ENCODE measurements at regions not wholly inside any gene's neighbourhood (a gene's known extent, or its start where the extent isn't known, plus 50 kb on each side); places are given as distances from the start of the nearest gene placed in this dataset.

DNA sequence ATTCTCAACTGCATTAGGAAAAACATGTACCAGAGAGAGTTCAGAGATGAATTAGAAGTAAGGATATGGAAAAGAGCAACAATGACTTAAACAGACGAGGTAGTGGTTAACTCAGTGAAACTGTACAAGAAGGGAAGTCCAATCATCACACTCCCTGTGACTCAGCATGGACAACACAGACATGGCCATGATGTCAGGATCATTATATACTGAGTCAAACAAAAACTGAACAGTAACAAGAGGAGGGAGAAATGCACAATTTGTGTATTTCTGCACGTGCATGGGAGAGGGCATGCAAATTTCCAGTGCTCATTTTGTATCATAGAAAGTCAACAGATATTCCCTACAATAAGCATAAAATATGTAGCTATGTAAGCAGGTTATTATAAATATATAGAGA lies 1037.8 kb downstream of the BCL11B start:
- DNase-seq (ENCODE audit: low spot score), result no peak

- no peak for DNase-seq (ENCODE audit: low spot score)
These were observed 1035.7 kb downstream of the BCL11B start for GRCh38 chr14:98236314-98236713.

GRCh38 chr14:98237939-98238338 lies 1034.1 kb downstream of the BCL11B start:
- DNase-seq (ENCODE audit: low spot score), result no peak

DNA sequence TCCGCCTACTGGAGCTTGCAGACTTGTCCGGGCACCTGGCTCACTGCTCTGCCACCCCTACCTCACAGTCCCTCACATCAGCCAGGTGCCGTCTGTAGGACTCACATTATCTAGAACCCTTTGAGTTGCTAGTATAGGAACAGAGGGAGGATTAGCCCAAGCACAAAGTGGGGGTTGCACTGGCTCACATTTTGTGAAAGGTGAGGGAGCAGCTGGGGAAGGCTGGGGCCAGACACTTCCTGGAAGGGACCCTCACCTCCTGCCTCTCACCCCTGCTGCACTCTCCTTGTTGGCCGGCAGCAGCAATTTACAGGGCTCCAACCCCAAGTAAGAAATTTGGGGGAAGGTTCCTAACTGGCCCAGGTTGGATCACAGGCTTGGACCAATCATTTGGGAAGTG lies 1031.6 kb downstream of the BCL11B start:
- DNase-seq (ENCODE audit: low spot score), result no peak

- DNase-seq (ENCODE audit: low spot score), result no peak
These were observed 1029.1 kb downstream of the BCL11B start for GRCh38 chr14:98242903-98243302.

DNA sequence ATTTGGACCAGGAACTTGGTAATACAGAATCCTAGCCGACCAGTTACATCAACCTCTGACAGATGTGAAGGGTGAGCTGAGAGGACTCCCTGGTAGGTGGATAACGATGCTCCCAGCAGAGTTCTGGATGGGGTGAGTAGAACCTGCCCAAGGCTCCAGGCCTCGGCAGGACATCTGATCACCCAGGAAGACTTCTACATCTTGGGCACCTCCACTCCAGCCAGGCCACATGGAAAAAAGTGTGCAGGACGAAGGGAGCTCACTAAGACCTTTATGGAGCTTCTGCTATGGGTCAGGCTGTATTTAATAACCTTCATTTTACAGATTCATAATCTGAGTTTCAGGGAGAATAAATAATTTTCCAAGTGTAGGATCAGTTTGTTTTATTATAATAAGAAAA lies 1028.7 kb downstream of the BCL11B start:
- no peak for DNase-seq (ENCODE audit: low spot score)

GRCh38 chr14:98244162-98244948 lies 1027.6 kb downstream of the BCL11B start:
- no peak for DNase-seq (ENCODE audit: low spot score)

- DNase-seq (ENCODE audit: low spot score), result no peak
These were observed 1026.9 kb downstream of the BCL11B start for GRCh38 chr14:98244966-98245569.

- DNase-seq (ENCODE audit: low spot score), result no peak
These were observed 1022.9 kb downstream of the BCL11B start for GRCh38 chr14:98249057-98249456.

- no peak for DNase-seq (ENCODE audit: low spot score)
These were observed 1022.5 kb downstream of the BCL11B start for GRCh38 chr14:98249476-98249875.

GRCh38 chr14:98252820-98253219 lies 1019.2 kb downstream of the BCL11B start:
- DNase-seq (ENCODE audit: low spot score), result no peak

GRCh38 chr14:98259881-98260280 lies 1012.1 kb downstream of the BCL11B start:
- DNase-seq (ENCODE audit: low spot score), result no peak

DNA sequence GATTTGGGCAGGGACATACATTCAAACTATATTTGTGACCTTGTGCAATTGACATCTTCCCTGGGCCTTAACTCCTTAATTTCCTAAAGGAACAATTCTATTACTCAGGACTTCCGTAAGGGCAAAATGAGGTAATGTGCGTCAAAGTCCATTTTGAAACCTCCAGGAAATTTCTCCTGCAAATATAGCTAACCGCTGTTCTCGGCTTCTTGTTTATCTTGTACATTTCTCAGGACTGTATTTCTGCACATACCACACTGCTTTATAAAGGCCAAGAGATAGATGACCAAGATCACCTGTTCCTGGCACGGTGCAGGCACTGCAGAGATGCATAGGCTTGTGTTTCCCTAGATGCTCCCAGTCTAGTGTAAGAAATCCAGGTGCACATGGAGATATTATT lies 1009.4 kb downstream of the BCL11B start:
- no peak for DNase-seq (ENCODE audit: low spot score)

GRCh38 chr14:98269533-98269932 lies 1002.5 kb downstream of the BCL11B start:
- DNase-seq (ENCODE audit: low spot score), result no peak

DNA sequence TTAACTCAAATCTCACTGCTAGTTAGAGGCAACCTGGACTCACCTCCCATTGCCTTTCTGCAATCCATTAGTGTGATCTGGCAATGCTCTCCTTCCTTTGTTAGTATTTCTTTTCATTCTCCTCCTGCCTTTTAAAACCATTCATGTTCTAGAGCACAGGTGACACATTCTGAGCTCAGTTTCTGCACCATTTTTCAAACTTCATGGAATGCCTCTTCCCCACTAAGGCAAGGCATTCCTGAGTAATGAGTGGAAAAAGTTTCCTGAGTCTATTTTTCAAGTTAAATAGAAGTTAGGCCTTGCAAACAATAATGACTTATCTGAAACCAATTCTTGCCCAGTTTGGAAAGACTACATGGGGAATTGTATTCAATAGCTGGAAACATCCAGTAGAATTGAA lies 1001.8 kb downstream of the BCL11B start:
- no peak for DNase-seq (ENCODE audit: low spot score)

DNA sequence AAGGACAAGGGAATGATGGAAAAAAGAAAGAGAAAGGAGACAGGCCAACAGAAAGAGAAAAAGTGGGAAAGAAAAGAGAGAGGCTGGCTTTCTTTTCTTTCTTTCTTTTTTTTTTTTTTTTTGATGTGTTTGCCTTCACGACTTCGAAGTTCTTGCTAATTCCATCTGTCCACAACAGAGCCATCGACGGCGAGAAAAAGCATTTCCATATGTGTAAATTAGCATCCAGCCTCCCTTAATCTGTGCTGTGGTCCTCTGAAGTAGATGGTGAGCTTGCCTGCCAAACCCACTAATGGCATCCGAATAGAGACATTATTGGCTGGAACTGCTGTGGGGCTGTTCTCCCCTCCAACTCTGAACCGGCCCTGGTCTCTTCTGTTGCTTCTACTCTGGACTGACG lies 997.4 kb downstream of the BCL11B start:
- DNase-seq (ENCODE audit: low spot score), result no peak

DNA sequence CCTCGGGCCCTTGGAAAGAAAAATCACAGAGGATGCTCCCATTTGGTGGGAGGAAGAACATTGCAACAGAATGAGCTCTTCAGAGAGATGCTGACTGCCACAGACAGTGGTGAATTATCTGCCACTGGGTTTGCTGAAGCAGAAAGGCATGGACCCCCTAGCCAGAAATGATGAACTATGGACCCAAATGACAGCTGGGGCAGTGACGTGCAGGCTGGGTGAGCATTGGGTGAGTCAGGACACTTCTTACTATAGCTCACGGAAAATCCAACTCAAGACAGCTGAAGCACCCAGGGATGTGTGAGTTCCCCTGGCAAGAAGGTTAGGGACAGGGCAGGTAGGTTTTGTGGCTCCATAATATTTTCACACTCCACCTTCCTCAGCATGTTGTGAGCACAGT lies 993.2 kb downstream of the BCL11B start:
- no peak for DNase-seq (ENCODE audit: low spot score)

GRCh38 chr14:98280436-98280835 lies 991.6 kb downstream of the BCL11B start:
- DNase-seq (ENCODE audit: low spot score), result no peak

DNA sequence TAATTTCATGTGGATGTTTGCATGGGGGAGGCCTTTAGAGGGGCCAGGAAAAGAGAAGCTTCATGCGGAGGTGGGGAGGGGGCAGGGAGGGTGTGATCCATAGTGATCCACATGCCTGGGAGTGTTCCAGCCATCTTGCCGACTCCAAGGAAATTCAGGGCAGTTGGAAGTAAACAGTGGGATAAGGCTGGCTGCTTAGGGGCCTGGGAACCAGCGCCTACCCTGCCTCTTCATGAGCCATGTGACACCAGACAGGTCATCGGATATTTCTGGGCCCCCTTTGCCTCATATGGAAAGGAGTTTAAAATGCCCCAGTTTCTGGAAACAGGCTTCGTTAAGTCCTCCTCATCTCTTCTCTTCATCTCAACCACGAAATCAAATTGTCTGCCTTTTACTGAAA lies 983.2 kb downstream of the BCL11B start:
- no peak for DNase-seq (ENCODE audit: low spot score)

- no peak for DNase-seq (ENCODE audit: low spot score)
These were observed 981.4 kb downstream of the BCL11B start for GRCh38 chr14:98290596-98290995.

DNA sequence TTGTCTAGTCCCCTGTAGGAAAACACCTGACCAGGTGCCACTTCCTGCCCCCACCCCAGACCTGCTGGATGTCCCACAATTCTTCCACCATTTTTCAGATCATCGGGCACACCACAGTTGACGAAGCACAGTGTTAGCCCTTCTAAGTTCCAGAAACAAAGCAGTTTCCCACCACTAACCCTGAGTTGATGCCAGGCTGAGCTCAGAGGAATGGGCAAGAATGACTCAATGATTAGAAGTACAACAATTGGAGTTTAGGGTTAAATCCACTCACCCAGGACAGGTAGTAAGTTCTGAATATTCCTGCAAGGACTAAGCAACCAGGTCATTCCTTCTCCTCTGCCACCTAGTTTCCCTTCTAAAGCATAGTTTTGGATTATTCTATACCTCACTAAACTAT lies 979.8 kb downstream of the BCL11B start:
- no peak for DNase-seq (ENCODE audit: low spot score)

DNA sequence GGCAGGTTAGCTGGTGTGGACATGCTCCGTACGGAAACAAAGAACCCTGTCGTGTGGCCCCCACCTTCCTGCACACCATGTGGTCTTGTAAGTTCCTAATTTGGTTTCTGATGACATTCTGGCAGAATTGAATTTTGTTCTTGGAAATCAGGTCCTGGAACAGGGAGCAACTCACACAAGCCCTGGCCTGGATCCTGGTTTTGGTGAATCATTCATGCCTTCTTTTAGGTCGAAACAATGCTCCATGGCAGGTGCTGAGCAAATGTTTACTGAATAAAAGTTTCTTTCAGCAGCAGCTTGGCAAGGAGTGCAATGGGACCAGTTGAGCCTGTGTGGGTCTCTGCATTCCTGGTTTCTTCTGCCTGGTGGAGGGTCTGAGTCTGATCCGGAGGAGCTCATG lies 978.4 kb downstream of the BCL11B start:
- DNase-seq (ENCODE audit: low spot score), result no peak

DNA sequence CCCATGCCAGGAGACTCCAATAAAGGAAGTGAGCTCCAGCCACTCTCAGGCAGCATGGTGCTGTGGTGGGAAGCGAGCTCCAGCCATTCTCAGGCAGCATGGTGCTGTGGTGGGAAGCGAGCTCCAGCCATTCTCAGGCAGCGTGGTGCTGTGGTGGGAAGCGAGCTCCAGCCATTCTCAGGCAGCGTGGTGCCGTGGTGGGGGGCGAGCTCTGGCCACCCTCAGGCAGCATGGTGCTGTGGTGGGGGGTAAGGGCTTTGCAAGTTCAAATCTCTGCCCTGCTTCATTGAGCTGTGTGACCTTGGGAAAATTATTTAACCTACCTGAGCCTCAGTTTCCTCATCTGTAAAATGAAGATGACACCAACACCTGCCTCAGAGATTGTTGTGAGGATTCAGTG lies 975.1 kb downstream of the BCL11B start:
- DNase-seq (ENCODE audit: low spot score), result no peak

GRCh38 chr14:98297567-98297966 lies 974.4 kb downstream of the BCL11B start:
- DNase-seq (ENCODE audit: low spot score), result no peak
